ENCODE measurements at regions not wholly inside any gene's neighbourhood (a gene's known extent, or its start where the extent isn't known, plus 50 kb on each side); places are given as distances from the start of the nearest gene placed in this dataset.

GRCh38 chr2:7424481-7424880 is 507.3 kb downstream of the RNF144A start:
- intact Hi-C loops (cut with DNase I), result loop anchor here in 1 of 3 donors (10.0 kb wide), 1 partner anchor 1270 kb away; no protein-coding TSS in a partner anchor
- Histone ChIP-seq H3K4me1 (peaks cover 3 to 6% (median 5%) of the 10 kb centered on the region in 3 donors), H3K27me3 (no peaks in the 10 kb centered on the region), H3K4me3 (no peak overlapping the region), H3K9me3 (no peaks in the 10 kb centered on the region), H3K27ac (no peak overlapping the region), H3K36me3 (no peaks in the 10 kb centered on the region)
- FAIRE-seq (no peak), DNase-seq (no peak), ATAC-seq (no peak)
- TF ChIP-seq, protein P1, sequence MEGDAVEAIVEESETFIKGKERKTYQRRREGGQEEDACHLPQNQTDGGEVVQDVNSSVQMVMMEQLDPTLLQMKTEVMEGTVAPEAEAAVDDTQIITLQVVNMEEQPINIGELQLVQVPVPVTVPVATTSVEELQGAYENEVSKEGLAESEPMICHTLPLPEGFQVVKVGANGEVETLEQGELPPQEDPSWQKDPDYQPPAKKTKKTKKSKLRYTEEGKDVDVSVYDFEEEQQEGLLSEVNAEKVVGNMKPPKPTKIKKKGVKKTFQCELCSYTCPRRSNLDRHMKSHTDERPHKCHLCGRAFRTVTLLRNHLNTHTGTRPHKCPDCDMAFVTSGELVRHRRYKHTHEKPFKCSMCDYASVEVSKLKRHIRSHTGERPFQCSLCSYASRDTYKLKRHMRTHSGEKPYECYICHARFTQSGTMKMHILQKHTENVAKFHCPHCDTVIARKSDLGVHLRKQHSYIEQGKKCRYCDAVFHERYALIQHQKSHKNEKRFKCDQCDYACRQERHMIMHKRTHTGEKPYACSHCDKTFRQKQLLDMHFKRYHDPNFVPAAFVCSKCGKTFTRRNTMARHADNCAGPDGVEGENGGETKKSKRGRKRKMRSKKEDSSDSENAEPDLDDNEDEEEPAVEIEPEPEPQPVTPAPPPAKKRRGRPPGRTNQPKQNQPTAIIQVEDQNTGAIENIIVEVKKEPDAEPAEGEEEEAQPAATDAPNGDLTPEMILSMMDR (IDR thresholded peaks at IDR 0.05), result no peak
- WGBS, 2 donors, result 67 to 69% methylated on average over 4 of the region's 4 CpGs

- TF ChIP-seq, protein P1 (IDR thresholded peaks at IDR 0.05), result peak; percentile 49 to 68 (median 55)
- ATAC-seq, result peak; percentile 62 to 77 (median 74)
- intact Hi-C loops (cut with DNase I), result loop anchor here in 2 of 3 donors (5.0 to 10.0 kb wide), 3 partner anchors 245 to 1267 kb away; no protein-coding TSS in a partner anchor
These were observed 510.3 kb downstream of the RNF144A start for GRCh38 chr2:7427293-7428060.

DNA sequence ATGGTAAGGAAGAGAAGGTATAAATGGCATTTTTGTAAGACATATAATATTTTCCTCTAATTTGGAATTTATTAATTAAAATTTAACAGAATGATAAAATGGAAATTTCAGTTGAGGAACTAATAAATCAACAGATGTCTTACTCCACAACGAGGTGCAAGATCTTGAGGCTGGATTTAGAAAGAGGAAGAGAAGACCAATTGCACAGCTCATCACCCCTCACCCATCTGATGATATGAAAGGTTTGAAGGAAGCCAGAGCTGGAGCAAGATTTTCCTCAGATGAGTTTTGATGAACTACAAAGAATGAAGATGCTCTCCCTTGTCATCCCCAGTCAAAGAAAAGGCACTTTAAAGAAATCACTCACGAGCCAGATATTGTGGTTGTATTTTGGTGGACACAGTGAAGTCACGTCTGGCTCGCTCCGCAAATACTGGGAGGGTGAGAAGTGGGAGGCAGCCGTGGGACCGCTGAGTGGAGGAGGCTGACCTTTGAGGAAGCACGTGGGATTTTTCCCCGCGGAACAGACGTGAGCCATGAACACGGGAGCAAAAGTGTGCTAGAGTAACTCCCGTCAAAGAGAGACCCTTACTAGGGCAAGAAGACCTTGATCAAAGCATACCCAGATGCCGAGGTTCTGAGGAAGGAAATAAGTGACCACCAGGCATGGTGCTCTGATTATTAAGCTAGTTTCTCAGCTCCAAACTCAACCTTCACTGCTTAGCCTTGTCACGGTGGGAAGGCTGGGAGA is 511.4 kb downstream of the RNF144A start:
- no peak for FAIRE-seq
- DNase-seq, result no peak
- no peak overlapping the region for H3K27ac ChIP-seq
- no peaks in the 10 kb centered on the region for H3K9me3 ChIP-seq
- 75 to 85% methylated on average over 15 of the region's 15 CpGs for WGBS, 2 donors
- no peaks in the 10 kb centered on the region for H3K27me3 ChIP-seq
- intact Hi-C loops (cut with DNase I), result loop anchor here in 2 of 3 donors (5.0 to 10.0 kb wide), 3 partner anchors 244 to 1266 kb away; no protein-coding TSS in a partner anchor
- no peak for ATAC-seq
- H3K4me1 ChIP-seq, result no peaks in the 10 kb centered on the region
- no peaks in the 10 kb centered on the region for H3K36me3 ChIP-seq
- TF ChIP-seq, protein P1 (IDR thresholded peaks at IDR 0.05), result no peak
- no peak overlapping the region for H3K4me3 ChIP-seq

More at GRCh38 chr2:7427293-7428060, 510.3 kb downstream of the RNF144A start:
- Histone ChIP-seq H3K27ac (no peak overlapping the region), H3K36me3 (no peaks in the 10 kb centered on the region), H3K27me3 (no peaks in the 10 kb centered on the region), H3K9me3 (no peaks in the 10 kb centered on the region), H3K4me1 (no peaks in the 10 kb centered on the region), H3K4me3 (no peak overlapping the region)
- peak; percentile 92 for FAIRE-seq
- DNase-seq, result peak in 2 of 6 donors; percentile 9 to 26
- WGBS, 2 donors, result 37 to 45% methylated on average over 8 of the region's 8 CpGs

GRCh38 chr2:7429733-7430132 is 512.5 kb downstream of the RNF144A start:
- DNase-seq (no peak), FAIRE-seq (no peak)
- WGBS, 2 donors, result 78 to 88% methylated on average over 4 of the region's 4 CpGs

More at GRCh38 chr2:7429733-7430132, 512.5 kb downstream of the RNF144A start:
- intact Hi-C loops (cut with DNase I), result loop anchor here in 2 of 3 donors (5.0 to 10.0 kb wide), 4 partner anchors 235 to 1265 kb away; no protein-coding TSS in a partner anchor
- Histone ChIP-seq H3K27ac (no peak overlapping the region), H3K27me3 (no peaks in the 10 kb centered on the region), H3K4me3 (no peak overlapping the region), H3K36me3 (no peaks in the 10 kb centered on the region), H3K4me1 (no peaks in the 10 kb centered on the region), H3K9me3 (no peaks in the 10 kb centered on the region)
- no peak for ATAC-seq
- TF ChIP-seq, protein P1 (IDR thresholded peaks at IDR 0.05), result no peak
